Superior temporal gyrus (tissue), 1 donor: ENCODE measurements at regions not wholly inside any gene's neighbourhood (a gene's known extent, or its start where the extent isn't known, plus 50 kb on each side); places are given as distances from the start of the nearest gene placed in this dataset.

Experiments
- DNase-seq: peaks from one replicate; pipeline ENCODE4 v3.0.0-alpha.2; 2016; ENCODE audit errors: extremely low spot score

DNA sequence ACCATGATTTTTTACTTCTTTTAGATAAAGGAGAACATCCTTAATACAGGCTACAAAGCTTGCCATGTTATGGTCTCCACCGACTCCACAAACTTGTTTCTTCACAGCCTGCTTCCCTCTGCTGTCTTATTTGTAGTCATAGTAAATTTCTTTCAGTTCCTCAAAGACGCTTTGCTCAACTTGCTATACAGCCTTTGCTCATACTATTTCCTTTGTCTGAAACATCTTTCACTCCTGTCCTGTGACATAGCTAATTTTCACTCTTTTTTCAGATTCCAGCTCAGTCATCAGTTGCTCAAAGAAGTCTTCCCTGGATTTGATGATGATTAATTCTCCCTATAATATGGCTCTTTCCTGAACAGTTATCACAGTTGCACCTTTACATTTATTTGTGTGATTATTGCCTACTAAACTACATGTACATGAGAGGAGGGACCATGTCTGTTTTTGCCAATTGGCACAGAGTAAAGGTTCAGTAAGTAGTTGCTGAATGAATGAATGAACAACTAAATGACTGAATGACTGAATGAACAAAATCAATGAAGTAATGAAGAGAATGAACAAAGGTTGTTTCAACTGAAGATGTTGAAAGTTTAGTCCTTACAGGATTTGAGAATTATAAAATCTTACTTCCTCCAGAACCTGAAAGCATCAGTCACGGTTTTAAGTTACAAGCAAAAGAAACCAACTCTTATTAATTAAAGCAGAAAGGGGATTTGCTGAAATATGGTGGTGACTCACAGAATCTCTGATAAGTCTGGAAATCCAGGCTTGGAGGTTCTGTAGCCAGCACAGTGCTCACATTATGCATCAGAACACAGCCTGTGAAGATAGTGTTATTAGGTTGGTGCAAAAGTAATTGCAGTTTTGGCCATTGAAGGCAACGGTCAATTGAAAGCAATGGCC, 186.4 kb upstream of the FAM98A start:
- DNase-seq: no peak

DNA sequence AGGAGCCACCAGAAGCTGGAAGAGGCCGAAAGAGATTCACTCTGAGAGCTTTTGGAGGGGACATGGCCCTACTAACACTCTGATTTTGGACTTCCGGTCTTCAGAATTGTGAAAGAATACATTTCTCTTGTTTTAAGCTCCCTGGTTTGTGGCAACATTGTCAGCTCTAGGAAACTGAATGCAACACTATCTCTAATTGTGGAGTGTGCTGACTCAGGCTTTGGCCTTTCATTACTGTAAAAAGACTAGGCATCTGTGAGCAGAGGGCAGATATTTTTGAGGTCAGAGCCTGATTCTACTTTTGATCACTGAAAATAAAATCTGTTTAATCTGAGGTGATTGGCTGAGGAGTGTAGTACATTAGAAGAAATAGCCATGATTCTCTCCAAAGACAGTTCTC, 185.4 kb upstream of the FAM98A start:
- no peak for DNase-seq

DNA sequence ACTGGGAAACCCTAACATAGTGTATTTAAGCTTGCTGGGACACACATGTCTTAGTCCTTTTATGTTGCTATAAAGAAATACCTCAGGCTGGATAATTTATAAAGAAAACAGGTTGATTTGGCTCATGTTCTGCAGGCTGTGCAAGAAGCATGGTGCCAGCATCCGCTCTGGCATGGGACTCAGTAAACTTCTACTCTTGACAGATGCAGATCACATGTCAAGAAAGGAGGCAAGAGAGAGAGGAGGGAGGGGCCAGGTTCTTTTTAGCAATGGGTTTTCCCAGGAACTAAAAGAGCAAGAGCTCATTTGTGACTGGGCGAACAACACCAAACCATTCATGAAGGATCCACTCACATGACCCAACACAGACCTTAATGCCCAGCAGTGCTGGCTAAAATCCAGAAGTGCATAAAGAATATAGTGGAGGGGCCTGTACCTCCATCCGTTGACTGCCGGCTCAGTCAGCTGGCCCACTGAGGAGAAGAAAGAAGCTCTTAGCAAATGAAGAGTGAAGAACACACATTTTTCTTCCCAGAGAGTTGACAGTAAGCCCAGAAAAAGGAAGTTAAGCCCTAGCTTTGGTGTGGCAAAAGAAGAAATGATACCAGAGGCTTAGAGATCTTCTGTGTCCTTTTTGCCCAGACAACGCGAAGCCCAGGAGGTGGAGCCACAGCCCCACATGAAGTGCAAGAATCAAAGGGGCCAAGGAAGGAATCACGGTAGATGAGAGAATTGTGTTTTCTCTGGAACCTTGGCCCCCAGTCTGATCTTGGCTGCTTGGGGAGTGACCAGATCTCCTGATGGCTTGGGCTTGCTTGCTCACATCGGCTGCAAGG, 183.5 kb upstream of the FAM98A start:
- DNase-seq: no peak

DNA sequence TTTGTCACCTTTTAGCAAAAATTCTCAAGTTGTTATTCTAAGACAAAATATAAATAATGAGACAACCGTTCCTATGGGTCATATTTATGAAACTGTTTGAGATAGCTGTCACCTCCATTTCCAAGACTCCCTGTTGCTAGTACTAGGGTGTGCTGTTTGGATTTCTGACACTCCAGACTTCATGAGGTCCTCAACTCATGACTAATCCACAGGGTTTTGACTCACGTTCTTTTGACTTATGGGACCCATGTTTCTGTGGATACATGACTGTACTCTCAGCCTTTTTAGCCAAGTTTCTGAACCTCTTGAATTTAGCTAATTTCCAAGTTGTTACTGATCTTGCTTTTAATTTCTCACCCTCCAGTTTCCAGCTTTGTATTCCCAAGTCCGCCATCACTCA, 178.7 kb upstream of the FAM98A start:
- DNase-seq: no peak

DNA sequence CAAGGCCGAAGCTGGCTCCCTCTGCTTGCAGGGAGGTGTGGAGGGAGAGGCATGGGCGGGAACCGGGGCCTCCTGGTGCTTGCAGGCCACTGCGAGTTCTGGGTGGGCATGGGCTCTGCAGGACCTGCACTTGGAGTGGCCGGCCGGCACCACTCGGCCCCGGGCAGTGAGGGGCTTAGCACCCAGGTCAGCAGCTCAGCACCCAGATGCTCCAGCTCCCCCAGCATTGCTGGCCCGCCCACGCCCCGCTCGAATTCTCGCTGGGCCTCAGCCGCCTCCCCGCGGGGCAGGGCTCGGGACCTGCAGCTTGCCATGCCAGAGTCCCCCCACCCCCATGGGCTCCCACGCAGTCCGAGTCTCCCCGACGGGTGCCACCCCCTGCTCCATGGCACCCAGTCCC, 176.2 kb upstream of the FAM98A start:
- no peak for DNase-seq

DNA sequence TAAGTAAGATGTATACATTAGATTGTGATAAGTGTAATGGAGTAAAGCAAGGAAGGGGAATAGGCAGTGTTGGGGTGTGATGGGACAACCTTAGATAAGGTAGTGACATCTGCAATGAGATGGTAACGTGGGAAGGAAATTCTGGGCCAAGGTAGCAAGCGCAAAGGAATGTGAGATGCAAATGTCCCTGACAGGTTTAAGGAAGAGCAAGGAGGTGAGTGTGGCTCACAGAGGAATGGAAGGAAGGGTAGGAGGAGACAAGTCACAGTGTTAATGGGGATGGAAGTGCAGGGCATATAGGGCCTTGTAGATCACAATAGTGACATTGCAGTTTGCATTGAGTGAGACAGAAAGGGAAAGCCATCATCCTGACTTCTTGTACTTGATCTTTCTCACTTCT, 170.9 kb upstream of the FAM98A start:
- DNase-seq: no peak

DNA sequence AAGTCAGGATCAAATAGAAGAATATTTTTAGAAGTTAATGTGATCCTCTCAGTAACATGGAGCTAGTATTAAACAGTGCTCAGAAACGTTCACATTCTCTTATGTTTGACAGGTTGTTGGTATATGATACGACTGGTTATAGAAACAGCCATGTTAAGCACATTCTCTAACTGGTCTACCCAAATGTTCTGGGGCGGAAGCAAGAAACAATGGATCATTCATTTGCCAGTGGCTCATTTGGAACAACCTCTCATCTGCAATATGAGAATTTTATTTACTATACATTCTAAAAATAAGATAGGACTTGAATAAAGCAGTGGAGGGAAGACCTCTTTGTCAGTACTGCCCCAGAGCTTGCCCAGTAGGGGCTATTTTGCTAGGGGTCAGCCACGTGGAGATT, 167.1 kb upstream of the FAM98A start:
- DNase-seq: no peak

DNA sequence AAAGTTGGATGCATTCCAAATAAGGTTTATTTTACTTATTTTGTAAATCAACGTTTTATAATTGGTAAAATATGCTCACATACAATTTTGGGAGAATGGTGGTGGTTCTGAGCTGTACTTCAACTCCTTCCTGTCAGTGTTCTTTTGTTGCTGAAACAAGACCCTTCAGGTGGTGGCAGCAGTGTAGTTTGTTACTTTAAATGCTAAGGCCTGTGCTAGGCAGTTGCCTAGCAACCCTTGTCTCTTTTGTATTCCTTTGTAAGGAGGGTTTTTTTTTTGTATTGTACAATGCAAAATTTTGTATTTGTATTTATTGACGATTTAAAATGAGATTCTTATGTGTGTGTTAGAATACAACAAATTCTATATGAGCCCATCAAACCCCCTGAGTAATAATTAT, 166.0 kb upstream of the FAM98A start:
- no peak for DNase-seq

DNA sequence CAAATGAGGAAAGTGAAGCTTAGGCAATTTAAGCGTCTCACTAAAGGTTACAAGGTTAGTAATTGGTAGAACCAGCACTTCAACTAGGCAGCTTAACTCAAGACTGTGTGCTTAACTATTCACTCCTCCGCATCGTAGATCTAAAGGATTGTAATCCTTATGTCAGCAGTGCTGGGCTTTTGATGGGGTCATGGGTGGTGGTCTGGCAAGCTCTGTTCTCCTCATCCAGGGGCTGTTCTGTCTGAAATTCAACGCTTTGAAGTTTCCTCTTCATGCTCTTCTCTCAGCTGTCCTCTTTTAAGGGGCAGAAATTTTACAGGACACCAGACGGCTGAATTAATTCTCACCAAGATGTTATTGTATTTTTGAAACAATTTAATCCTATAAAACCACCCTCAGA, 165.5 kb upstream of the FAM98A start:
- DNase-seq: no peak

DNA sequence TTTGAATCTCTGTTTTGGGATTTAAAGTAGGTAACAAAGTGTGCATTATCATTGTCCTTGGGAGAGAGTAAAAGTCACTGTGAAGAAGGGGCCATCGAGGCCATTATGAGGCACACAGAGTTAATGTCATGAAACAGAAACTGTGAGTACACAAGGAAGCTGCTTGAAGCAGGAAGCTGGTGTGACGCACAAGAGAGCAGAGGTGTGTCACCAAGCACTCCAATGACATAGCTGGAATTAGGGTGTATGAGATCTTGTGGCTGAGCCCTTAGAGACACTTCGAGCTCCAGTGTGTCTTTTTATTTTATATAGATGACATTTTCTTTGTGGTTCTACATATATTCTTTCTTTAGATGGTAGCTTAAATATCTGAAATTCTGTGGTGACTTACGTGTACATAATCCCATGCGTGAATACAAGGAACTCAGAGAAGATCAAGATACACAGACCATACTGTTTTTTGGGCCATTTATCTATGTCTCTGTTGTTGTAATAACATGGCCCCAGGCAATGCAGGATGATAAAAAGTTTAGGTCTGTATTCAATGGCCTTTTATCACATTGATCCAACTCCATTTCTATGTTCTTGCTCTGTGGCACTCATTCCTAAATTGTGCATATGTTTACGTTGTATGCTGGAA, 164.7 kb upstream of the FAM98A start:
- DNase-seq: no peak

DNA sequence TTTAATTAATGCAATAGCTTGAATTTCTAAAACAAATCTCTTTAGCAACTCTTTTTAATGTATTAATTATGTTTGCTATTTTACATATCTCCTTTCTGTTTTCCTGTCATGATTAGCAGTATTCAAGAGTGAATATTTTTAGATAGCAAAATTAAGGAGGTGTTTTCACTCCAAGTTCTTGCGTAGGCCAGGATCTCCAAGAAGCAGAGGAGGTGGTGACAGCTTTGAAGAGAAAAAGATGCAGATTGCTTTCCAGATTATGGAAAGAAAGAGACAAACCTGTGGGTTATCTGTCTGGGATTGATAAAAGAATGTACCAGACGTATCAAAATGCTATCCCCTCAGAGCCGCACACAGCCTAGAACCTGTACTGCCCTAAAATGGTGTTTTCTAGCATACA, 163.5 kb upstream of the FAM98A start:
- no peak for DNase-seq

DNA sequence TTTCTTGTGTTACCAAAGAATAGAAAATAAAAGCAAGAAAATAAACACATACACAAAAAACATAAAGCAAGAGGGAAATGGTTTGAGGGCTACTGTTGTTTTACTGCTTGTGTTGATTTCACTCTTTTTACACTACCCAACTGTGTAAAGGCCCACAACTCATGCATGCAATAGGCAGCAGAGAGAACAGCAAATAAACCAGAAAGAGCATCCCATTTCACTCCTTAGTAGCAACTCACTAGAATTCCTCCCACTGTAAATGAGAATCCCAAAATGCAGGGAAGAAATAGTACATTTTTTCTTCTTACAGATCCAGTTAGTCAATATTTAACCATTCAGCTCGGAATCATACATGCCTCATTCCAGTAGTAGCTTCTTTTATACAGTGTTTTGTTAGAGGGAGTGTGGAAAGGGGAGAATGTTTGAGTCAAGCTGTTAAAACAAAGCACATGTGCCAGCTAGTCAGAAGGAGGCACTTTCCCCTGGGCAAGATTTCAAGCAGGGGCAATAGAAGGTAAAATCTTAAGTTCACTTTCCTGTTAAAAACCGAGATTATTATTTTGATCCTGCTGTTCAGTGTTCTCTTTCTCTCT, 147.2 kb upstream of the FAM98A start:
- DNase-seq: no peak

DNA sequence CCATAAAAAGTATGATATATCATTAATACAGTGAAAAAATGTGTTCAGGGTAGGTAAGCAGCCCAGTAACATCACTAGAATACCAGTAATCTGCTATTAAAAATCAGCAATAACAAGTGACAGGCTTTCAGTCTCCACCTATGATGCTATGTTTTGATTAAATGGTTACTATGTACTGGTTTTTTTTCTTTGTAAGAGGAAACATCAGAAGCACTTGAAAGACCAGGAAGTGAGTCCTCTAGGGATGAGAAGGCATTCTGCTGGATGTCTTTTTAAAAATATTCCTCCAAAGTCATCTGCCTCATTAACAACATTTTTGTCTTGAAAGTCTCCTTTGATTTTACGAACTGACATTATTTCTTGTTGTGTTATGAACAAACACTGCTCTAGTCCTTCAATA, 136.0 kb upstream of the FAM98A start:
- DNase-seq: no peak

DNA sequence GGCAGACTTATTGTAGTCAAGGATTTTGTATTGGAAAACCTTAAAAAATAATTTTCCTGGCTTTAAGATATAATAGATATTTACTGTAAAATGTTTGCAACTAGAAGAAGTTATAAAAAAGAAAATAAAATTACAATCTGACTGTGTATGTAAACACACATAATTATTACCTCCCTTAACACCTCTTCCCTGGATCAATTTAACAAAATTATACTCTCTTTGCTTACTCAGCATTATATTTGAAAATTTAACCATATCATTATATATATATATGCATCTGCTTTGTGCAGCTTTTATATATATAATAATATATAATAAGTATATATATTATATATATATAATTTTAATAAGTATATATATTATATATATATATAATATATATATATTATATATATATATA, 131.7 kb upstream of the FAM98A start:
- no peak for DNase-seq

DNA sequence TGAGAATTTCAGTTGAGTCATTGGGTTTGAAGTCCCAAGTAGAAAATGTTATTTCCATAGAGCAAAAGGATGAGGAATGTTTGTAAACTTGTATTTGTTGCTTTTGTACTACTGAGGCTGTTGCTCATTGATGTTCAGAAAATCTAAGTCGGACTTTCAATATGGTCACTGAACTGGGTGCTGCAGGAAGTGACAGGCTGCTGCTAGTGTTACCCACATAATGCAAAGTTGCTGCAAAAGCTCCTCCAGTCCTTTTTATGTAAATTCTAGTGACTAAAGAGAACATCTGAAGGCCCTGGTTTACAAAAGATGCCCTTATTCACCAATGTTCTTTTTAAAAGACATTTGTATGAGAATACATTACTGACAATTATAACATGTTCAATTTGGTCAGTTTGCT, 131.1 kb upstream of the FAM98A start:
- no peak for DNase-seq

DNA sequence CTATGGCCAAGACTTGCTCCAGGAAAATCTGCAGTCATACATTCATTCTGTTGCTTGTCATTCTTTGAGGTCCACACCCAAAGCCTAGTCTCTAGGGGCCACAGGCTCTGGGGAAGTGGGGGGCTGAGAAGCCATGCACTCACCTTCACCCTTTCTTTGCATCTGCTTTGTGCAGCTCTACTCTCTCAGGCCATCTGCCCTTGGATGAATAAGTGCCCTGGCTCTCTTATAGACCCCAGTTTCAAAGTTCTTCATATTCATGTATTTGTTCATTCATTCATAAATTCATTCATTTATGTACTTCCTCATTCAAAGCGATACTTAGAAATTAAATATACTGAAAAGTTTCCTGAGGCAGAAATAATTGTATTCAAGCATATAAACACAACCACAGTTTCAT, 130.3 kb upstream of the FAM98A start:
- no peak for DNase-seq

DNA sequence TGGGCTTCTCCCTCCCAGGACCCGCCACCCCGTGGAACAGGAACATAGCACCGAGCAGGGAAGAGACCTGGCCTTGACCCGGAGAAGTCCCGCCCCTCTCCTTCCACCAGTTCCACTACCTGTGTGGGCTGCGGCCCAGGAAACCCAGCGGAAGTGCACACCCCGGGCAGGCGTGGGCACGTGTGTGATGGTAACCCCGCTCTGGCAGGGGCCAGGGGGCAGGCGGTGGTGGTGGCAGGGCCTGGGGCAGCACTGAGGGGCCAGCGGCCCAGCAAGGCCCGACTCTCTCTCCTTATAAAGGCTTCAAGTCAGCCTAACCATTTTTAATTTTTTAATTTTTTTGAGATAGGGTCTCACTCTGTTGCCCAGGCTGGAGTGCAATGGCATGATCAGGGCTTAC, 129.0 kb upstream of the FAM98A start:
- no peak for DNase-seq

DNA sequence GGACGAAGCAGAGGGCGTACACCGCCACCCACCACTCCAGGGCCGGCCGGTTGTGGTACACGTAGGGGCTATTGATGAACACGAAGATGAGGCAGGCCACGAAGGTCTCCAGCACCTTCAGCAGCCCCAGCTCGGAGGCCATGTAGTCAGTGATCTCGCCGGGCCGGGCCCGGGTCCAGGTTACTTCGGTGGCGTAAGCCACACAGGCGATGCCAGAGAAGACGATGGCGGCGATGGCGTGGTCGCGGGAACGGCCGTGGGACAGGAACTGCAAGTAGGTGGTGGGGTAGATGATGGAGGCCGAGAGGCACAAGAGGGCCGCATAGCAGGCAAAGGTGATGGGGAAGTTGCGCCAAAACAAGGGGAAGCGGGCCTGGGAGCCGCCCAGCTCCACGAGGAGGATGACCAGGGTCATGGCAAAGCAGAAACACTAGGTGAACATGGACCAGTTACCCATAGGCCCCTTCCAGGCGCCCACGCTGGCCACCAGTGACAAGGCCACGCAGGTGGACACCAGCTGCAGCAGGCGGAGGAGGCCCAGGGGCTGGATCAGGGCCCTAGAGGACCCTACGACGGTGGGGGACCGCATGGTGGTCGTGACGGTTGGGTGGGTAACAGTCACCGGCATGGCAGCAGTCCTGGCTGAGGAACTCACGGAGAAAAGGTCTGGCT, 128.4 kb upstream of the FAM98A start:
- DNase-seq: no peak

DNA sequence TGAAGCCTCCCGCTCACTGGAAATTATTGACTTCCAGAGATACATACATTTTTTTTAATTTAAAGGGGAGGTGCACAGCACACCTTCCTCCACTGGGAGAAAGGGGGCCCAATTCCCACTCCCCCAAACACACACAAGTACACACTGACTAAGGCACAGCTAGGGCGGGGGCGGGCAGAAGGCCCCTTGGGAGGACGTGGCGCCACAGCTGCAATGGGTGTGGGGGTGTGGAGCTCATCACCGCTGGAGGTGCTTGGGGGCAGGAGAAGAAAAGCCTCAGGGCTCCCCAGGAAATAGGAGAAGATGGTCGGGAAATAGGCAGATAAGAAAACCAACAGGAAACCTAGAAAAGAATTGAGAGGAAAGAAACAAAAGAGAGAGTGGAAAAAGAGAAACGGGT, 127.3 kb upstream of the FAM98A start:
- DNase-seq: no peak

DNA sequence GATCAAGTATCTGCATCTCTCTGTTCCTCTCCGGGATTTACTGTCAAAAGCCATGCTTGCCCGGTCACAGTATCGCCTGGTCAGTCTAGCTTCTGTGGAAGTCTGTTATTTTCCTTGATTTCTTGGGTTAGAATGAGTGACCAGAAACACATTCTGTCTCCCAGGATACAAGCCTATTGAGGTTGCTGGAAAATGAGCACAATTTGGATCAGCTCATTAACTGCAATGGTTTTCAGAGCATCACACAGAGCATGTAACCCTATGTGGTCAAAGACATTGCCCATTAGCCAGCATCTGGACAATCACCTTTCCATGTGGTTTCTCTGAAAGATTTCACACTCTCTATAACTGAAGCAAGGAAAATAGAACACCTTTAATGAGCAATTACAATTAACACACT, 124.2 kb upstream of the FAM98A start:
- no peak for DNase-seq

DNA sequence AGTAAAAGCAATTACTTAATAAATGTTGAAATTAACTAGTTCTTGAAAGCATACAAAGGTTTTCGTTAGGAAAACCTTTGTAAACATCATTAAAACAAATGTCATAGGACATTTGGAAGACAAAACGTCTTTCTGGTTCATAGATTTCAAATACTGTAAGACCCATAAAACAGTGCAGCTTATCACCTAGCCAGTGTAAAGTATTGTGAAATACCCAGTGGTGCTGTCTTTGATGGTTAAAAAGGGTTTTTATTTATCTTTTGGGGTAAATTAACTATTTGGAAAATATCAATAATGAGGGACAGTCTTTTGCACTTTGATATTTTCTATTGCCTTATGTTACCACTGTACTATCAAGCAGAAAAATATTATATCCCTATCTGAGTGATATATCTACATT, 120.0 kb upstream of the FAM98A start:
- DNase-seq: no peak

DNA sequence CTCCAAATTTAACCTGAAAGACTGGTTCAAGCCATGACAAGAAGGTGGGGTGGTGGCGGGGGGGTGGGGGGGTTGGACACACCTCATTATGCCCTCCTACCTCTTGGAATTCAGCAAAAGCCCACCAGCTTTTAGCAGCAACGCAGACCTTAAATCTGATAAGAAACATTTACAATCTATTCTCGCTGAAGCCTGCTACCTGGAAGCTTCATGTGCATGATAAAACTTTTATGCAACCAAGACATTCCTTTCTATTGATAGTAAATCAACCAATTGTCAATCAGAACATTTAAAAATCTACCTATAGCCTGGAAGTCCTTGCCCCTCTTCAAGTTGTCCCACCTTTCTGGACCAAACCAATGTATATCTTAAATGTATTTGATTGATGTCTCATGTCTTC, 113.6 kb upstream of the FAM98A start:
- no peak for DNase-seq
